NCI-H187 (cell line): ENCODE measurements at regions not wholly inside any gene's neighbourhood (a gene's known extent, or its start where the extent isn't known, plus 50 kb on each side); places are given as distances from the start of the nearest gene placed in this dataset.
"Not testable (repeated sequence)": the region's sequence is repeated elsewhere in the genome, so short reads cannot be mapped to it uniquely, and the experiment has no call there.

Experiments
- DNase-seq, 2 experiments: peaks; one replicate each; lab custom pipeline; 2025; lab: John Stamatoyannopoulos, UW

DNA sequence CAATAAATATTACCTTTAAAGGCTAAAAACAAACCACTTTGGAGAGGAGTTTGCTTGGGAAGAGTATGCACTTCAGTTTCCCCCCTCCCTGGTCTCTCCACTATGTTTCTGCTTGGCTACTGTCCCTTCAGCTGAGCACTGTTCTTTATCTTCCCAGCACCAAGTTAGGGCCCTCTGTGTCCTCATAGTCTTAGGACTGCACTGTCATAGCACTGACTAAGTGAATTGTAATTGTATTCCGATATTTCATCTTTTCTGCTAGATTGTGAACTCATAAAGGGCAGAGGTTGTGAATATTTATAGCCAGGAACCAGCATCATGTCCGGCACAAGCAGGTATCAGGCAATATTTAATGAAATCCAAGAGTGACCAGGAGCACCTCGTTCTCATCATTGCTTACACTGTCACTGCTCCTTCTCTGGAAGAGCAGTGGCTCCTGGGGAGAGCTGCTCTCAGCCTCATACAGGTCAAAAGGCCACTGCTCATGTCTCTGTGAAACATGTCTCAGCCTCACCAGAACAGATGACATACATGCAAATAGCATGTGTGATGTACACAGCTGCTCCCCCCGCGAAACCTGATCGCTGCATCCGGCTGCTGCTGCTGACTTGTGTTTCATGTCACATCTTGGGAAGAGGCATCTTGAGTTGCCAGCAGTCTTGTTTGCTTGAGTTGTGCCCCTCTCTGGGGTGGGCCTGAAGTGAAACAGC lies 279.7 kb upstream of the MSX2 start:
- no peak for DNase-seq

- no peak for DNase-seq
Measured at GRCh38 chr5:174446446-174446845, 277.9 kb upstream of the MSX2 start.

- no peak for DNase-seq
Measured at GRCh38 chr5:174446988-174447387, 277.4 kb upstream of the MSX2 start.

GRCh38 chr5:174448041-174448440 lies 276.3 kb upstream of the MSX2 start:
- no peak for DNase-seq

DNA sequence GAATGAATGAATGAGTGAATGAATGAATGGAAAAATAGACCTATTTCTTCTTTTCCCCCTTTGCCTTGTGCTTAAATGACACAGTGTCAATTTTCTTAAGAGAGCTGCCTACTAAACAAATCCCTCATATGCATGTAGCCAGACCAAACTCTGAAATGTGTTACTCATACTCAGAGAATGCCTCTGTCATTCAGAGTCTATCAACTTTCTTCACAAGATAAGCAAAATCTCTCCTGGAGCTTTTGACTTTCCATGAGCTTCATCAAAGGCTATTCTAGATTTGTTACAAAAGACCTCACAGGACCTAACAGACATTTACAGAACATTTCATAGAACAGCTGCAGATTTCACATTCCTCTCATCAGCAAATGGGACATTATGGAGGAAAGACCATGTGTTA lies 275.7 kb upstream of the MSX2 start:
- no peak for DNase-seq

GRCh38 chr5:174453690-174454089 lies 270.7 kb upstream of the MSX2 start:
- DNase-seq = no peak

- DNase-seq = no peak
Measured at GRCh38 chr5:174454464-174454863, 269.9 kb upstream of the MSX2 start.

- no peak for DNase-seq
Measured at GRCh38 chr5:174454890-174455289, 269.5 kb upstream of the MSX2 start.

DNA sequence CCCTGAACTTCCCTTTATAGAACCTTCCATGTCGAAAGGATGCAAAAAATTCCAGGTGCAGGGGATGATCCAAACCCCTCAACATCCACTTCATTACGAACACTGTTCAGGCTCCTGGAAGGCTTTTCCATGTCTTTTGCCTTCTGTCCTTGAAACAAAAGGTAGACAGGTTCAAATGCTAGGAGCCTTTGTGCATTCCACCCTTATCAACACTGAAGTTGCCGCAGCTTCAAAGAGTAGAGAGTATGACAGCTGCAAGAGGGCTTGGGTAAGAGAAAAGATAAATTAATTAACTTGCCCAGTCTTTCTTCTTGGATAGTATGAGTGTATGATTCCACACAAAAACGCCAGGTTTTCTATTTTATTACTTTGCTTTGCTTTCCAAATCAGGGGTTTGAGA lies 269.1 kb upstream of the MSX2 start:
- DNase-seq = no peak

GRCh38 chr5:174457141-174457678 lies 267.2 kb upstream of the MSX2 start:
- no peak for DNase-seq

DNA sequence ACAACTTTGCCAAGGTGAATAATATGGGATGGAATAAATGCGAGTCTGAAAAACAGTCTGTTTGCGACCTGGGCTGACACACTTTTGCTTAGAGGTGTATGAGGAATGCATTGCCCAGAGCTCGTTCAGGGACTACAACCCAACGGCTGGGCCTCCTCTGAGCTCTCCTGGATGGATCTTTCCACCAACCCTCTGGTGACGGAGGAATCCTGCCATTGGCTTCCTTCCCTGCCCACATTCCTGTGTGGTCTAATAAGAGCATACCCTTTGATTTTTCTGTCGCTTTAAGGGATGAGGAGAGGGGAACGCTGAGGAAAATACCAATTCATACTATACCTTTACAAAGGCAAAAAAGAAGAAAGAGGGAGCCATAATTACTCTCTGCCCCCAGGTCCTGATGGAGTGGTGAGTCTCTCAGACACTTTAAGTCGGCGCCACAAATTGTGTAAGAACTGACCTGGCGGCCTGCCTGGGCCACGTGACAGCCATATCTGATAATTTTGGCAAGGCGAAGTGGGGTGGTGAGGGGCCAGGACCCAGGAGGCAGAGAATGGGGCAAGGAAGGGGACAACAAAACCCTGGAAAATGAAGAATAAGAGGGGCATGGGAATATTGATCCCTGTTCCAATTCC lies 265.2 kb upstream of the MSX2 start:
- DNase-seq = no peak

GRCh38 chr5:174459832-174460448 lies 264.4 kb upstream of the MSX2 start:
- DNase-seq = no peak

- no peak for DNase-seq
Measured at GRCh38 chr5:174462129-174462528, 262.3 kb upstream of the MSX2 start.

- no peak for DNase-seq
Measured at GRCh38 chr5:174464504-174465165, 259.7 kb upstream of the MSX2 start.

DNA sequence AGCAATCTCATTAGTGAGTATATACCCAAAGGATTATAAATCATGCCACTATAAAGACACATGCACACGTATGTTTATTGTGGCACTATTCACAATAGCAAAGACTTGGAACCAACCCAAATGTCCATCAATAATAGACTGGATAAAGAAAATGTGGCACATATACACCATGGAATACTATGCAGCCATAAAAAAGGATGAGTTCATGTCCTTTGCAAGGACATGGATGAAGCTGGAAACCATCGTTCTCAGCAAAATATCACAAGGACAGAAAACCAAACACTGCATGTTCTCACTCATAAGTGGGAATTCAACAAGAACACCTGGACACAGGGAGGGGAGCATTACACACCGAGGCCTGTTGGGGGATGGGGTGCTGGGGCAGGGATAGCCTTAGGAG lies 252.9 kb upstream of the MSX2 start:
- not testable (repeated sequence) for DNase-seq

DNA sequence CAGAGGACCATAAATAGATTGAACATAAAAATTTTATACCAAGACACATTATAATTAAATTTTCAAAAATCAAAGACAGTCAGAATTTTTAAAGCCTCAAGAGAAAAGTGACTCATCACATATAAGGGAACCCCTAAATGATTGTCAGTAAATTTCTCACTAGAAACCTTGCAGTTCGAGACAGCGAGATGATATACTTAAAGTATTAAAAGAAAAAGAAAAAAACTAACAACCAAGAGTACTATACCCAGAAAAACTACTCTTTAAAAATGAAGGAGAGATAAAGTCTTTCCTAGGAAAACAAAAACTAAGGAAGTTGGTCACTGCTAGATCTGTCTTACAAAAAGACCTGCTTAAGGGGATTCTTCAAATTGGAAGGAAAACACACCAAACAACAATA lies 251.4 kb upstream of the MSX2 start:
- DNase-seq = no peak

DNA sequence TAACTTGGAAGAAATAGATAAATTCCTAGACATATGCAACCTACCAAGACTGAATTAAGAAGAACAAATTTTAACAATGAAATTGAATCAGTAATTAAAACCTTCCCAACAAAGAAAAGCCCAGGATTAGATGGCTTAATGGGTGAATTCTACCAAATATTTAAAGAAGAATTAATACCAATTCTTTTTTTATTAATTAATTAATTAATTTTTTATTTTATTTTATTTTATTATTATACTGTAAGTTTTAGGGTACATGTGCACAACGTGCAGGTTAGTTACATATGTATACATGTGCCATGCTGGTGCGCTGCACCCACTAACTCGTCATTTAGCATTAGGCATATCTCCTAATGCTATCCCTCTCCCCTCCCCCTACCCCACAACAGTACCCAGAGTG lies 248.4 kb upstream of the MSX2 start:
- DNase-seq = not testable (repeated sequence)

DNA sequence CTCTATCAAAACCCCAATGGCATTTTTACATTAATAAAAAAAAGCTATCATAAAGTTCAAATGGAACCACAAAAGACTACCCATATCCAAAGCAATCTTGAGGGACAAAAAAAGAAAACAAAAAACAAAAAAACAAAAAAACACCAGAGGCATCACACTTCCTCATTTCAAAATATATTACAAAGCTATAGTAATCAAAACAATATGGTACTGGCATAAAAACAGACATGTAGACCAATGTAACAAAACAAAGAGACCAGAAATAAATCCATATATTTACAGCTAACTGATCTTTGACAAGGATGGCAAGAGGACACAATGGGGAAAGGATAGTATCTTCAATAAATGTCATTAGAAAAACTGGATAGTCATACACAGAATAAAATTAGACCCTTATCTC lies 245.1 kb upstream of the MSX2 start:
- DNase-seq = no peak

DNA sequence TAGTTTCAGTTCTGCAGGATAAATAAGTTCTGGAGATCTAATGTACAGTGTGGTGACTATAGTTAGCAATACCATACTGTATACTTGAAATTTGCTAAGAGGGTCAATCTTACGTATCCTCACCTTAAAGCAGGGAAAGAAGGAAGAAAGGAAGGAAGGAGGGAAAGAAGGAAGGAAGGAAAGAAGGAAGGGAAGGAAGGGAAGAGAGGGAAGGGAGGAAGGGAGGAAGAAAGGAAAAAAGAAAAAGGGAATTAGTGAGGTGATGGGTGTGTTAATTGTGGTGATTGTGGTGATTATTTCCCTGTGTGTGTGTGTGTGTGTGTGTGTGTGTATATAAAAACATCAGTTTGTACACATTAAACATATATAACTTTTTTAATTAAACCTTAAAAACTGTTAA lies 242.6 kb upstream of the MSX2 start:
- DNase-seq = no peak

DNA sequence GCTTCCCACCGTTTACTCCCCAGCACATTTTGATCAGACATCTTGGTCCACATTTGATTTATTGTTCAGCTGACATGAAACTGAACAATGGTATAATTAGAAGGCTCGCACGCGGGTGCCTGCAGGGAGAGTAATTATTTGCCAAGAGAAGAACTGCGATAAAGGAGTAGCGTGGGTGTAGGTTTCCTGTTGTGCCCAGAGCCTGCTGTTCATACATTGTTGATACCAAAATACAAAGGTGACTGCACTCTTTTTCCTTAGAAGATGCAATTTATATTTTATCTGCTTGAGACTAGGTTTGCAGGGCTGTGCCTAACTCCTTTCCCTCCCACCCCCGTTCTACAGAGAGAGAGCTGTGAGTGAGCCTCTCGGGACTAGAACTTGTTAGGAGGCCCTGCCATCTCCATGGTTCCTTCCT lies 241.8 kb upstream of the MSX2 start:
- no peak for DNase-seq

DNA sequence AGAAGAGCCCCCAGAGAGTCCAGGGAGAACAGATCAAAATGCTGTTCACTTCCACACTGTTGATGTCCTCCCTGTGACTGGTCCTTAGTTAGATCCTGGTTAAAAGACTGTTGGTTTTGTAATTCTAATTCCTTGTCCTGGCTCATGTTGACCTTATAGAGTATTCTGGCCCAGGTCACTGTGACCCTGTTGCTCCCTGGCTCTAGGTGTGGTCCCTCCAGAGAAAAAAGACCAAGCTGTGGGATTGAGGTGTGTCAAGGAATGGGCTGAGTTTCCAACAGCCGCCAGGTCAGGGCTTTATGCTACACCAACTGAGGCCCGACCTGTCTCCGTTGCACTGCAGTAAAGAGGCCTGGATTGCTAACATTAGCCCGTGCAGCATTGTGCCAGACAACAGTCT lies 241.0 kb upstream of the MSX2 start:
- no peak for DNase-seq

GRCh38 chr5:174489215-174489614 lies 235.2 kb upstream of the MSX2 start:
- no peak for DNase-seq
